H9 (cell line): ENCODE measurements at regions not wholly inside any gene's neighbourhood (a gene's known extent, or its start where the extent isn't known, plus 50 kb on each side); places are given as distances from the start of the nearest gene placed in this dataset.

Experiments used
- DNase-seq: peaks from one replicate; pipeline ENCODE4 v3.0.0-alpha.2; 2017
- H2AFZ ChIP-seq: one replicate; pipeline ENCODE4 v1.6.1; 2013; ENCODE audit warnings: mild to moderate bottlenecking, low read length, control low read depth, moderate library complexity
- H2AK5ac ChIP-seq: 2 replicates; pipeline ENCODE4 v1.6.1; 2013; ENCODE audit warnings: low read length, control low read depth, mixed read lengths; ENCODE audit not compliant: insufficient read length
- H2BK120ac ChIP-seq: one replicate; pipeline ENCODE4 v1.6.1; 2013; ENCODE audit warnings: low read depth, mild to moderate bottlenecking, low read length, control low read depth, inconsistent platforms; ENCODE audit not compliant: poor library complexity, severe bottlenecking
- H2BK12ac ChIP-seq: 2 replicates; pipeline ENCODE4 v1.6.1; 2013; ENCODE audit warnings: low read length, control low read depth, mixed read lengths, low read depth; ENCODE audit not compliant: insufficient read length
- H2BK15ac ChIP-seq: 2 replicates; pipeline ENCODE4 v1.6.1; 2013; ENCODE audit warnings: low read depth, low read length, control low read depth
- H2BK20ac ChIP-seq: one replicate; pipeline ENCODE4 v1.6.1; 2013; ENCODE audit warnings: low read depth, mild to moderate bottlenecking, low read length, control low read depth, inconsistent platforms; ENCODE audit not compliant: poor library complexity, severe bottlenecking
- H2BK5ac ChIP-seq: 2 replicates; pipeline ENCODE4 v1.6.1; 2013; ENCODE audit warnings: low read length, control low read depth, mixed read lengths; ENCODE audit not compliant: insufficient read length
- H3K14ac ChIP-seq: 2 replicates; pipeline ENCODE4 v1.6.1; 2013; ENCODE audit warnings: low read length, control low read depth; ENCODE audit not compliant: insufficient read depth
- H3K18ac ChIP-seq: 2 replicates; pipeline ENCODE4 v1.6.1; 2013; ENCODE audit warnings: low read depth, mild to moderate bottlenecking, mixed read lengths, low read length, control low read depth; ENCODE audit not compliant: insufficient read length
- H3K23ac ChIP-seq: 2 replicates; pipeline ENCODE4 v1.6.1; 2013; ENCODE audit warnings: low read length, control low read depth, mixed read lengths, low read depth; ENCODE audit not compliant: insufficient read length
- H3K23me2 ChIP-seq: 2 replicates; pipeline ENCODE4 v1.6.1; 2013; ENCODE audit warnings: low read depth, mild to moderate bottlenecking, mixed read lengths, low read length, control low read depth; ENCODE audit not compliant: insufficient read length, poor library complexity, severe bottlenecking
- H3K27ac ChIP-seq: 2 replicates; pipeline ENCODE4 v1.5.1; 2013; ENCODE audit warnings: low read length, control low read depth, mixed read lengths, low read depth; ENCODE audit not compliant: insufficient read length
- H3K27me3 ChIP-seq: 2 replicates; pipeline ENCODE4 v1.6.1; 2013; ENCODE audit warnings: low read length, control low read depth, inconsistent platforms; ENCODE audit not compliant: insufficient read depth
- H3K4ac ChIP-seq: 2 replicates; pipeline ENCODE4 v1.6.1; 2013; ENCODE audit warnings: low read depth, mild to moderate bottlenecking, control low read depth, inconsistent platforms, low read length, moderate library complexity
- H3K4me1 ChIP-seq: 2 replicates; pipeline ENCODE4 v1.6.1; 2013; ENCODE audit warnings: low read length, control low read depth, inconsistent platforms; ENCODE audit not compliant: insufficient read depth
- H3K4me2 ChIP-seq: 2 replicates; pipeline ENCODE4 v1.6.1; 2013; ENCODE audit warnings: low read length, control low read depth, mixed read lengths; ENCODE audit not compliant: insufficient read length, insufficient read depth
- H3K56ac ChIP-seq: 2 replicates; pipeline ENCODE4 v1.6.1; 2013; ENCODE audit warnings: low read depth, mild to moderate bottlenecking, mixed read lengths, low read length, control low read depth; ENCODE audit not compliant: insufficient read length
- H3K79me1 ChIP-seq: 2 replicates; pipeline ENCODE4 v1.6.1; 2013; ENCODE audit warnings: low read depth, mild to moderate bottlenecking, moderate library complexity, low read length, control low read depth, inconsistent platforms; ENCODE audit not compliant: insufficient read depth, poor library complexity, severe bottlenecking
- H3K79me2 ChIP-seq: 2 replicates; pipeline ENCODE4 v1.6.1; 2013; ENCODE audit warnings: low read length, control low read depth, inconsistent platforms; ENCODE audit not compliant: insufficient read depth
- H3K9ac ChIP-seq: 2 replicates; pipeline ENCODE4 v1.6.1; 2013; ENCODE audit warnings: low read length, control low read depth, mixed read lengths; ENCODE audit not compliant: insufficient read length; ENCODE audit errors: extremely low read depth
- H3K9me3 ChIP-seq: one replicate; pipeline ENCODE4 v1.6.1; 2013; ENCODE audit warnings: low read depth, low read length, inconsistent platforms; ENCODE audit not compliant: control insufficient read depth
- H3T11ph ChIP-seq: one replicate; pipeline ENCODE4 v1.6.1; 2013; ENCODE audit warnings: mild to moderate bottlenecking, low read length, control low read depth, inconsistent platforms
- H4K20me1 ChIP-seq: one replicate; pipeline ENCODE4 v1.6.1; 2013; ENCODE audit not compliant: control insufficient read depth, insufficient read length, insufficient read depth
- H4K5ac ChIP-seq: 2 replicates; pipeline ENCODE4 v1.6.1; 2013; ENCODE audit warnings: low read depth, mild to moderate bottlenecking, mixed read lengths, low read length, control low read depth; ENCODE audit not compliant: insufficient read length
- H4K8ac ChIP-seq: replicated peaks from 2 replicates; pipeline ENCODE4 v1.6.1; 2013; ENCODE audit warnings: low read length, control low read depth, mixed read lengths, low read depth; ENCODE audit not compliant: insufficient read length
- H4K91ac ChIP-seq: 2 replicates; pipeline ENCODE4 v1.6.1; 2013; ENCODE audit warnings: low read depth, mild to moderate bottlenecking, moderate library complexity, mixed read lengths, low read length, control low read depth; ENCODE audit not compliant: insufficient read length
- H3K27ac Mint-ChIP-seq, 3 experiments: 2 replicates in 2 of 3; 3 replicates in 1 of 3; pipeline ENCODE4 v1.8.0; 2020 to 2021; ENCODE audit warnings: mixed read lengths in 3 of 3, mild to moderate bottlenecking in 1 of 3, moderate library complexity in 1 of 3
- H3K27me3 Mint-ChIP-seq: 2 replicates; pipeline ENCODE4 v1.8.0; 2021; ENCODE audit warnings: low read depth, mild to moderate bottlenecking, moderate library complexity, mixed read lengths
- H3K36me3 Mint-ChIP-seq, 3 experiments: 2 replicates in 2 of 3; 3 replicates in 1 of 3; pipeline ENCODE4 v1.8.0; 2020 to 2021; ENCODE audit warnings: low read depth in 3 of 3, mixed read lengths in 3 of 3; ENCODE audit not compliant: insufficient read depth in 1 of 3
- H3K4me1 Mint-ChIP-seq, 2 experiments: 2 replicates each; pipeline ENCODE4 v1.8.0; 2020; ENCODE audit warnings: mixed read lengths in 2 of 2
- H3K4me3 Mint-ChIP-seq, 2 experiments: 2 replicates in 1 of 2; 3 replicates in 1 of 2; pipeline ENCODE4 v1.8.0; 2020 to 2021; ENCODE audit warnings: mild to moderate bottlenecking in 2 of 2, mixed read lengths in 2 of 2, moderate library complexity in 1 of 2
- H3K9me3 Mint-ChIP-seq, 2 experiments: 2 replicates in 1 of 2; 3 replicates in 1 of 2; pipeline ENCODE4 v1.8.0; 2020; ENCODE audit warnings: mild to moderate bottlenecking in 2 of 2, mixed read lengths in 2 of 2, moderate library complexity in 1 of 2
- WGBS: extraction: QIAGEN DNeasy Blood & Tissue Kit; methylation state at CpG from one replicate; pipeline ENCODE4 v1.1.7; 2013; ENCODE audit warnings: missing lambda C conversion rate, low lambda C conversion rate, mixed read lengths; ENCODE audit not compliant: insufficient read length; ENCODE audit errors: extremely low coverage; 5-methylcytosine and 5-hydroxymethylcytosine counted together
- TF ChIP-seq, protein P1 (sequence below): fragments of 200-600 bp; sonication (generic); conservative IDR thresholded peaks from 3 replicates; pipeline ENCODE4 v1.8.0; 2021; ENCODE audit warnings: antibody characterized with exemption, mild to moderate bottlenecking

DNA sequence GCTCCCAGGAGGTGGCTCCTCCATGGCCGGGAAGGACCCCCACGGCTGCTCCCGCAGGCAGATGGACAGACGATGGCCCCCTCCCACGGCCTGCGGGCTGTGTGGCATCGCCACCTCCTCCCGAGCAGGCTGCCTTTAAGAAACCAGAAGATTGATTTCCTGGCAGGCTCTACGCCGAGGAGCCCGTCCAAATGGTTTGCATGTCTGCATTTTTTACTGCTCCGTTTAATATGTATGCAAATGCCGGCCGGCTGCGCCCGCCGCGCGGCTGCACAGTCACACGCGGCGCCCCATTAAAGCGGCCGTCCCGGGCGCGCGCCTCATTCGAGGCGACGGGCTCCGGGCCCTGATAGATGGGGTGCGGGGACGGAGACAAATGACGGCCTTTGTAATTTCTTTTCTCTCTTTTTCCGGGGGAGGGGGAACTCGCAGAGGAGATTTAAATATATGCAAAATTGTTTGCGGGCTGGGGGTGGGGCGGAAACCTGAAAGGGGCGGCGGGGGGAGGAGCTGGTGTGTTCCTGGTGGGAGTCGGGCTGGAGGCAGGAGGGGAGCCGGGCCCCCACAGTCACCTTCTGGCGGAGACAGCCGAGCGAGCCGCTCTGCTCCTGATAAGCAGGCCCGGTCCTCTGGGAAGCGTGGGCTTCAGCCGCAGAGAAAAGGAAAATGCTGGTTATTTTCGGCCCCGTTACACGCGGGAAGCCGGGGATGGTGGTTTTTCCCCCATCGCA is 158.7 kb upstream of the IER5L start:
- H3K79me2 ChIP-seq: no peaks in the 10 kb centered on the region
- peaks cover 8% of the 10 kb centered on the region; the same call in 1 of the 2 replicates for H3K4me1 ChIP-seq
- WGBS: no CpG with 5 or more reads among the region's 56 CpGs
- H3K23ac ChIP-seq: no peak overlapping the region
- H3K4ac ChIP-seq: no peak overlapping the region
- no peak overlapping the region for H2BK120ac ChIP-seq
- no peak overlapping the region for H3K9ac ChIP-seq
- no peak overlapping the region for H4K8ac ChIP-seq
- H2BK15ac ChIP-seq: no peak overlapping the region
- no peak overlapping the region for H3K18ac ChIP-seq
- no peak overlapping the region for H3K14ac ChIP-seq
- H4K5ac ChIP-seq: no peak overlapping the region
- H2BK20ac ChIP-seq: no peak overlapping the region
- Mint-ChIP-seq H3K27ac (no peak overlapping the region; a peak in 2 of 7 replicates), H3K36me3 (no peaks in the 10 kb centered on the region), H3K4me3 (peak overlapping the region; percentile 56 to 71), H3K27me3 (no peaks in the 10 kb centered on the region; the same call in 1 of the 2 replicates), H3K9me3 (no peaks in the 10 kb centered on the region; a peak in 1 of 5 replicates), H3K4me1 (peaks cover 34 to 35% of the 10 kb centered on the region in 2 experiments)
- no peak overlapping the region for H3T11ph ChIP-seq
- TF ChIP-seq, protein P1, sequence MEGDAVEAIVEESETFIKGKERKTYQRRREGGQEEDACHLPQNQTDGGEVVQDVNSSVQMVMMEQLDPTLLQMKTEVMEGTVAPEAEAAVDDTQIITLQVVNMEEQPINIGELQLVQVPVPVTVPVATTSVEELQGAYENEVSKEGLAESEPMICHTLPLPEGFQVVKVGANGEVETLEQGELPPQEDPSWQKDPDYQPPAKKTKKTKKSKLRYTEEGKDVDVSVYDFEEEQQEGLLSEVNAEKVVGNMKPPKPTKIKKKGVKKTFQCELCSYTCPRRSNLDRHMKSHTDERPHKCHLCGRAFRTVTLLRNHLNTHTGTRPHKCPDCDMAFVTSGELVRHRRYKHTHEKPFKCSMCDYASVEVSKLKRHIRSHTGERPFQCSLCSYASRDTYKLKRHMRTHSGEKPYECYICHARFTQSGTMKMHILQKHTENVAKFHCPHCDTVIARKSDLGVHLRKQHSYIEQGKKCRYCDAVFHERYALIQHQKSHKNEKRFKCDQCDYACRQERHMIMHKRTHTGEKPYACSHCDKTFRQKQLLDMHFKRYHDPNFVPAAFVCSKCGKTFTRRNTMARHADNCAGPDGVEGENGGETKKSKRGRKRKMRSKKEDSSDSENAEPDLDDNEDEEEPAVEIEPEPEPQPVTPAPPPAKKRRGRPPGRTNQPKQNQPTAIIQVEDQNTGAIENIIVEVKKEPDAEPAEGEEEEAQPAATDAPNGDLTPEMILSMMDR: no peak
- H2AK5ac ChIP-seq: no peak overlapping the region
- no peaks in the 10 kb centered on the region for H3K79me1 ChIP-seq
- H3K23me2 ChIP-seq: peaks cover 3% of the 10 kb centered on the region
- no peak overlapping the region for H2BK5ac ChIP-seq
- H4K20me1 ChIP-seq: no peaks in the 10 kb centered on the region
- H2AFZ ChIP-seq: no peak overlapping the region
- no peak overlapping the region for H3K56ac ChIP-seq
- H3K9me3 ChIP-seq: no peaks in the 10 kb centered on the region
- no peak overlapping the region for H3K27ac ChIP-seq
- no peak overlapping the region for H2BK12ac ChIP-seq
- H3K4me2 ChIP-seq: peak overlapping the region; percentile 23
- H3K27me3 ChIP-seq: no peaks in the 10 kb centered on the region
- DNase-seq: peak; percentile 62
- no peak overlapping the region for H4K91ac ChIP-seq
